ENCODE measurements at regions not wholly inside any gene's neighbourhood (a gene's known extent, or its start where the extent isn't known, plus 50 kb on each side); places are given as distances from the start of the nearest gene placed in this dataset.

- Histone ChIP-seq H3K36me3 (ENCODE audit: insufficient read depth, low read length) (no peaks in the 10 kb centered on the region), H3K4me1 (ENCODE audit: insufficient read depth, low read length) (no peaks in the 10 kb centered on the region), H3K27me3 (ENCODE audit: insufficient read depth, low read length, poor library complexity) (peaks cover 4% of the 10 kb centered on the region), H3K9ac (ENCODE audit: low read depth, low read length) (no peak overlapping the region), H3K27ac (ENCODE audit: low read length) (no peak overlapping the region), H4K20me1 (ENCODE audit: insufficient read depth, low read length) (no peaks in the 10 kb centered on the region; the same call in 1 of the 2 replicates), H3K79me2 (ENCODE audit: insufficient read depth, low read length) (no peaks in the 10 kb centered on the region), H3K9me3 (ENCODE audit: insufficient read depth, low read length, severe bottlenecking) (no peaks in the 10 kb centered on the region), H2AFZ (ENCODE audit: low read depth, low read length) (no peak overlapping the region), H3K4me2 (ENCODE audit: insufficient read depth, low read length) (no peak overlapping the region), H3K4me3 (ENCODE audit: low read depth in 1 of 2, low read length in 2 of 2) (no peak overlapping the region)
- no peak for DNase-seq
- no peak for ATAC-seq (ENCODE audit: insufficient read depth, low read depth)
- no peak for TF ChIP-seq EZH2 (IDR thresholded peaks at IDR 0.05; ENCODE audit: borderline replicate concordance, low read depth, low read length, severe bottlenecking)
- TF ChIP-seq CTCF (IDR thresholded peaks at IDR 0.05; ENCODE audit: borderline replicate concordance, extremely low read depth, low read length, poor library complexity, severe bottlenecking), result no peak
Measured at GRCh38 chr11:19502691-19503253, 209.9 kb upstream of the NAV2 start.

- H4K20me1 ChIP-seq (ENCODE audit: insufficient read depth, low read length), result no peaks in the 10 kb centered on the region; the same call in 1 of the 2 replicates
- H3K36me3 ChIP-seq (ENCODE audit: insufficient read depth, low read length), result no peaks in the 10 kb centered on the region
- DNase-seq, result no peak
- H3K79me2 ChIP-seq (ENCODE audit: insufficient read depth, low read length), result no peaks in the 10 kb centered on the region
- no peak overlapping the region for H3K27ac ChIP-seq (ENCODE audit: low read length)
- H3K9ac ChIP-seq (ENCODE audit: low read depth, low read length), result no peak overlapping the region
- H3K4me3 ChIP-seq (ENCODE audit: low read depth in 1 of 2, low read length in 2 of 2), result no peak overlapping the region
- H3K27me3 ChIP-seq (ENCODE audit: insufficient read depth, low read length, poor library complexity), result peaks cover 2% of the 10 kb centered on the region
- H3K4me1 ChIP-seq (ENCODE audit: insufficient read depth, low read length), result no peaks in the 10 kb centered on the region
- no peak overlapping the region for H2AFZ ChIP-seq (ENCODE audit: low read depth, low read length)
- ATAC-seq (ENCODE audit: insufficient read depth, low read depth), result no peak
- H3K4me2 ChIP-seq (ENCODE audit: insufficient read depth, low read length), result no peak overlapping the region
- TF ChIP-seq EZH2 (IDR thresholded peaks at IDR 0.05; ENCODE audit: borderline replicate concordance, low read depth, low read length, severe bottlenecking), result no peak
- TF ChIP-seq CTCF (IDR thresholded peaks at IDR 0.05; ENCODE audit: borderline replicate concordance, extremely low read depth, low read length, poor library complexity, severe bottlenecking), result no peak
- no peaks in the 10 kb centered on the region for H3K9me3 ChIP-seq (ENCODE audit: insufficient read depth, low read length, severe bottlenecking)
Measured at GRCh38 chr11:19501631-19502030, 211.0 kb upstream of the NAV2 start.

- H3K4me2 ChIP-seq (ENCODE audit: insufficient read depth, low read length), result no peak overlapping the region
- H3K27ac ChIP-seq (ENCODE audit: low read length), result no peak overlapping the region
- ATAC-seq (ENCODE audit: insufficient read depth, low read depth) (no peak), DNase-seq (no peak)
- no peaks in the 10 kb centered on the region for H4K20me1 ChIP-seq (ENCODE audit: insufficient read depth, low read length)
- no peak overlapping the region for H3K9ac ChIP-seq (ENCODE audit: low read depth, low read length)
- H3K36me3 ChIP-seq (ENCODE audit: insufficient read depth, low read length), result no peaks in the 10 kb centered on the region
- H2AFZ ChIP-seq (ENCODE audit: low read depth, low read length), result no peak overlapping the region
- TF ChIP-seq EZH2 (IDR thresholded peaks at IDR 0.05; ENCODE audit: borderline replicate concordance, low read depth, low read length, severe bottlenecking) (no peak), CTCF (IDR thresholded peaks at IDR 0.05; ENCODE audit: borderline replicate concordance, extremely low read depth, low read length, poor library complexity, severe bottlenecking) (no peak)
- H3K27me3 ChIP-seq (ENCODE audit: insufficient read depth, low read length, poor library complexity), result peaks cover 2% of the 10 kb centered on the region
- no peaks in the 10 kb centered on the region for H3K79me2 ChIP-seq (ENCODE audit: insufficient read depth, low read length)
- no peak overlapping the region for H3K4me3 ChIP-seq (ENCODE audit: low read depth in 1 of 2, low read length in 2 of 2)
- H3K4me1 ChIP-seq (ENCODE audit: insufficient read depth, low read length), result no peaks in the 10 kb centered on the region
- no peaks in the 10 kb centered on the region for H3K9me3 ChIP-seq (ENCODE audit: insufficient read depth, low read length, severe bottlenecking)
Measured at GRCh38 chr11:19499999-19500398, 212.6 kb upstream of the NAV2 start.
